GM04504 (cell line): ENCODE measurements at regions not wholly inside any gene's neighbourhood (a gene's known extent, or its start where the extent isn't known, plus 50 kb on each side); places are given as distances from the start of the nearest gene placed in this dataset.
"Not testable (repeated sequence)": the region's sequence is repeated elsewhere in the genome, so short reads cannot be mapped to it uniquely, and the experiment has no call there.

Experiments used
- DNase-seq: peaks from one replicate; pipeline ENCODE4 v3.0.0-alpha.2; 2012; ENCODE audit warnings: low read depth

GRCh38 chr10:87416892-87417291 is 59.3 kb downstream of the NUTM2D start:
- DNase-seq: not testable (repeated sequence)

GRCh38 chr10:87422641-87423040 is 65.1 kb downstream of the NUTM2D start:
- DNase-seq: not testable (repeated sequence)

- not testable (repeated sequence) for DNase-seq
Measured at GRCh38 chr10:87424697-87425373, 67.3 kb downstream of the NUTM2D start.

- DNase-seq: not testable (repeated sequence)
Measured at GRCh38 chr10:87433836-87434235, 70.9 kb upstream of the MINPP1 start.

- not testable (repeated sequence) for DNase-seq
Measured at GRCh38 chr10:87435295-87435826, 69.3 kb upstream of the MINPP1 start.

GRCh38 chr10:87436104-87436503 is 68.6 kb upstream of the MINPP1 start:
- DNase-seq: not testable (repeated sequence)

- DNase-seq: peak; percentile 27
Measured at GRCh38 chr10:87437450-87437849, 67.2 kb upstream of the MINPP1 start.
